ENCODE measurements at regions not wholly inside any gene's neighbourhood (a gene's known extent, or its start where the extent isn't known, plus 50 kb on each side); places are given as distances from the start of the nearest gene placed in this dataset.

GRCh38 chr11:17157761-17158160 is 50.0 kb downstream of the PIK3C2A start:
- no peak for DNase-seq (ENCODE audit: extremely low read depth, insufficient read length)
- TF ChIP-seq CTCF (IDR thresholded peaks at IDR 0.05; ENCODE audit: insufficient read depth, low read length, poor library complexity, severe bottlenecking), result no peak
- no peaks in the 10 kb centered on the region for H3K27me3 ChIP-seq (replicated peaks; ENCODE audit: control insufficient read depth, insufficient read depth, low read length)
- no peak overlapping the region for H3K4me3 ChIP-seq (replicated peaks; ENCODE audit: low read depth, low read length)
- no peaks in the 10 kb centered on the region for H3K36me3 ChIP-seq (ENCODE audit: control insufficient read depth, insufficient read depth, low read length)

DNA sequence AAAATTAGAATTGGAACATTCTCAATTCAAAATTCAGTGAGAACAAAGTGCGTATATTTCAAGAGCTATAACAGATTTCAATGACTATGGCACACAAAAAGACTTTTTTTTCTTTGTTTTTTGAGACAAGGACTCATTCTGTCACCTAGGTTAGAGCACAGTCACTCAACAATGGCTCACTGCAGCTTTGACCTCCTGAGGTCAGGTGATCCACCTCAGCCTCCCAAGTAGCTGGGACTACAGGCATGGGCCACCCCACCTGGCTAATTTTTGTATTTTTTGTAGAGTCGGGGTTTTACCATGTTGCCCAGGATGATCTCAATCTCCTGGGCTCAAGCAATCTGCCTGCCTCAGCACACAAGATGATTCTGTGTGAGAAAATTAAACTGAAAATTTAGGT is 51.5 kb downstream of the PIK3C2A start:
- no peak overlapping the region for H3K4me3 ChIP-seq (replicated peaks; ENCODE audit: low read depth, low read length)
- TF ChIP-seq CTCF (IDR thresholded peaks at IDR 0.05; ENCODE audit: insufficient read depth, low read length, poor library complexity, severe bottlenecking), result no peak
- H3K27me3 ChIP-seq (replicated peaks; ENCODE audit: control insufficient read depth, insufficient read depth, low read length), result no peaks in the 10 kb centered on the region
- no peak for DNase-seq (ENCODE audit: extremely low read depth, insufficient read length)
- H3K36me3 ChIP-seq (ENCODE audit: control insufficient read depth, insufficient read depth, low read length), result no peaks in the 10 kb centered on the region; the same call in 1 of the 2 replicates

DNA sequence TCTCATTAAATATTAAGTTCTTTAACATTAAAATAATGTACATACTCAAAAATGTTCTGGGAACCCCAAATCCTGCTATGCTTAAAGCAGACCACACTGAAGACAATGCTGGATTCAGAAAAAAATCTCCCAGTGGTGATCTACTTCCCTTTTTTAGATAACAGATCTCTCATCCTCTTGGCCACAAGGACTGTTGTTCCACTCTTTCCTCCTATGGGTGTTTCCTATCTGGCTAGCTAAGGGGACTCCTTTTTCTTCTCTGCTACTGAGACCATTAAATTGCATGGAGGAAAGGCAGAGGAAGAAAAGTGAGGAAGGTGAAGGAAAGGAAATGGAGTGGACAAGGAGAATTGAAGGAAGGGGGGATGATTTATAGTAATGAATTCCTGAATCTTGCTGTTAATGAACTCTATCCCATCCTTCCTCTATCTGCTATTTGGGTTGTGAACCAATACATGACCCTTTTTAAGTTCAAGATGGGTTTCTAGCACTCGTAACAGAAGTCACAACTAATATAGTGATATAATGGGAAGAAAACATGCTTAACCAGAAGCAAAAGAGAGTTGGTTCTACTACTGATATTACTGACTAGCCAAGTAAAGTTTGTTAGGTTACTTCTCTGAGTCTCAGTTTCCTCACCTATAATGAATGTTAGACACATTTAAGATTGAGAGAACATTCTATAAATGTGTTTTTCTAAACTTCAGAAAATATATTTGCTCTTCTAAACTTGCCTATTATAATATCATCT is 53.2 kb downstream of the PIK3C2A start:
- no peaks in the 10 kb centered on the region; the same call in 1 of the 2 replicates for H3K36me3 ChIP-seq (ENCODE audit: control insufficient read depth, insufficient read depth, low read length)
- H3K4me3 ChIP-seq (replicated peaks; ENCODE audit: low read depth, low read length), result no peak overlapping the region
- H3K27me3 ChIP-seq (replicated peaks; ENCODE audit: control insufficient read depth, insufficient read depth, low read length), result no peaks in the 10 kb centered on the region
- no peak for TF ChIP-seq CTCF (IDR thresholded peaks at IDR 0.05; ENCODE audit: insufficient read depth, low read length, poor library complexity, severe bottlenecking)
- DNase-seq (ENCODE audit: extremely low read depth, insufficient read length), result peak; percentile 14

GRCh38 chr11:17153757-17154156 is 54.0 kb downstream of the PIK3C2A start:
- H3K4me3 ChIP-seq (replicated peaks; ENCODE audit: low read depth, low read length), result no peak overlapping the region
- no peaks in the 10 kb centered on the region for H3K27me3 ChIP-seq (replicated peaks; ENCODE audit: control insufficient read depth, insufficient read depth, low read length)
- peak; percentile 9 for DNase-seq (ENCODE audit: extremely low read depth, insufficient read length)
- no peak for TF ChIP-seq CTCF (IDR thresholded peaks at IDR 0.05; ENCODE audit: insufficient read depth, low read length, poor library complexity, severe bottlenecking)
- no peaks in the 10 kb centered on the region; the same call in 1 of the 2 replicates for H3K36me3 ChIP-seq (ENCODE audit: control insufficient read depth, insufficient read depth, low read length)

- Histone ChIP-seq H3K27me3 (replicated peaks; ENCODE audit: control insufficient read depth, insufficient read depth, low read length) (no peaks in the 10 kb centered on the region), H3K36me3 (ENCODE audit: control insufficient read depth, insufficient read depth, low read length) (no peaks in the 10 kb centered on the region; the same call in 1 of the 2 replicates), H3K4me3 (replicated peaks; ENCODE audit: low read depth, low read length) (no peak overlapping the region)
- no peak for DNase-seq (ENCODE audit: extremely low read depth, insufficient read length)
- no peak for TF ChIP-seq CTCF (IDR thresholded peaks at IDR 0.05; ENCODE audit: insufficient read depth, low read length, poor library complexity, severe bottlenecking)
Observed at GRCh38 chr11:17152306-17152705, 55.5 kb downstream of the PIK3C2A start.

Measured in GM06990 (cell line).